ENCODE measurements at regions not wholly inside any gene's neighbourhood (a gene's known extent, or its start where the extent isn't known, plus 50 kb on each side); places are given as distances from the start of the nearest gene placed in this dataset.

DNA sequence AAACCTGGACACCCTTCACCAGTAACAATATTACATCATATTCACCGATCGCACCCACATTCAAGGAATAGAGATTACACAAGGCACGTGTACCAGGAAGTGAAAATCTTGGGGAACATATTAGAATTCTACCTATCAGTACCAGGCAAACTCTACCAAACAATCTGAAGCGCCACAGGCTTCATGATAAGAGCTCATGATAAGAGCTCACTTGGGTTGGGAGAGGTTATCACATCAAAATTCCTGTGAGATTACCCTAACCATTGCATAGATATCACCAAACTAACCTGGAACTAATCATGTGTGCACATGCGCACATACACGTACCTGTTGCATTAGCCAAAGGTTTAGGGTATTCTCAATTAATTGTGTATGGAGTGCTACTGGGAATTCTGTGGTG lies 1861.3 kb downstream of the PCDH9 start:
- TF ChIP-seq, protein P1, sequence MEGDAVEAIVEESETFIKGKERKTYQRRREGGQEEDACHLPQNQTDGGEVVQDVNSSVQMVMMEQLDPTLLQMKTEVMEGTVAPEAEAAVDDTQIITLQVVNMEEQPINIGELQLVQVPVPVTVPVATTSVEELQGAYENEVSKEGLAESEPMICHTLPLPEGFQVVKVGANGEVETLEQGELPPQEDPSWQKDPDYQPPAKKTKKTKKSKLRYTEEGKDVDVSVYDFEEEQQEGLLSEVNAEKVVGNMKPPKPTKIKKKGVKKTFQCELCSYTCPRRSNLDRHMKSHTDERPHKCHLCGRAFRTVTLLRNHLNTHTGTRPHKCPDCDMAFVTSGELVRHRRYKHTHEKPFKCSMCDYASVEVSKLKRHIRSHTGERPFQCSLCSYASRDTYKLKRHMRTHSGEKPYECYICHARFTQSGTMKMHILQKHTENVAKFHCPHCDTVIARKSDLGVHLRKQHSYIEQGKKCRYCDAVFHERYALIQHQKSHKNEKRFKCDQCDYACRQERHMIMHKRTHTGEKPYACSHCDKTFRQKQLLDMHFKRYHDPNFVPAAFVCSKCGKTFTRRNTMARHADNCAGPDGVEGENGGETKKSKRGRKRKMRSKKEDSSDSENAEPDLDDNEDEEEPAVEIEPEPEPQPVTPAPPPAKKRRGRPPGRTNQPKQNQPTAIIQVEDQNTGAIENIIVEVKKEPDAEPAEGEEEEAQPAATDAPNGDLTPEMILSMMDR (IDR thresholded peaks at IDR 0.05; ENCODE audit: low read length), result no peak
- TF ChIP-seq EZH2 (optimal IDR thresholded peaks at IDR 0.05; ENCODE audit: low read depth, low read length) (no peak), EZH2phosphoT487 (IDR thresholded peaks at IDR 0.05; ENCODE audit: low read length) (no peak)

Measured in MM.1S (cell line).